ENCODE measurements at regions not wholly inside any gene's neighbourhood (a gene's known extent, or its start where the extent isn't known, plus 50 kb on each side); places are given as distances from the start of the nearest gene placed in this dataset.
"Not testable (repeated sequence)": the region's sequence is repeated elsewhere in the genome, so short reads cannot be mapped to it uniquely, and the experiment has no call there.

- intact Hi-C loops (cut with micrococcal nuclease), result no loop called here
These were observed 238.3 kb upstream of the TRIB2 start for GRCh38 chr2:12478151-12479064.

GRCh38 chr2:12479065-12479601, 237.6 kb upstream of the TRIB2 start:
- intact Hi-C loops (cut with micrococcal nuclease), result no loop called here

- intact Hi-C loops (cut with micrococcal nuclease), result no loop called here
These were observed 232.1 kb upstream of the TRIB2 start for GRCh38 chr2:12484536-12485115.

- intact Hi-C loops (cut with micrococcal nuclease), result no loop called here
These were observed 230.3 kb upstream of the TRIB2 start for GRCh38 chr2:12486205-12487118.

GRCh38 chr2:12487253-12488004, 229.3 kb upstream of the TRIB2 start:
- intact Hi-C loops (cut with micrococcal nuclease), result loop anchor here (1.0 to 2.0 kb wide), 2 partner anchors 14 to 19 kb away; no protein-coding TSS in a partner anchor

- intact Hi-C loops (cut with micrococcal nuclease), result loop anchor here (1.0 to 2.0 kb wide), 2 partner anchors 13 to 18 kb away; no protein-coding TSS in a partner anchor
These were observed 228.1 kb upstream of the TRIB2 start for GRCh38 chr2:12488352-12489318.

- intact Hi-C loops (cut with micrococcal nuclease), result no loop called here
These were observed 226.1 kb upstream of the TRIB2 start for GRCh38 chr2:12490641-12491040.

GRCh38 chr2:12492360-12492759, 224.4 kb upstream of the TRIB2 start:
- intact Hi-C loops (cut with micrococcal nuclease), result not testable (repeated sequence)

- intact Hi-C loops (cut with micrococcal nuclease), result no loop called here
These were observed 223.7 kb upstream of the TRIB2 start for GRCh38 chr2:12493031-12493513.

- intact Hi-C loops (cut with micrococcal nuclease), result no loop called here
These were observed 221.4 kb upstream of the TRIB2 start for GRCh38 chr2:12495247-12495868.

GRCh38 chr2:12498286-12498685, 218.4 kb upstream of the TRIB2 start:
- intact Hi-C loops (cut with micrococcal nuclease), result no loop called here

GRCh38 chr2:12498704-12499103, 218.0 kb upstream of the TRIB2 start:
- intact Hi-C loops (cut with micrococcal nuclease), result no loop called here

- intact Hi-C loops (cut with micrococcal nuclease), result loop anchor here (1.0 to 10.0 kb wide), 12 partner anchors 13 to 746 kb away; partner anchors contain the start of gene TRIB2
These were observed 215.8 kb upstream of the TRIB2 start for GRCh38 chr2:12500899-12501298.

GRCh38 chr2:12501469-12502158, 215.1 kb upstream of the TRIB2 start:
- intact Hi-C loops (cut with micrococcal nuclease), result loop anchor here (1.0 to 10.0 kb wide), 12 partner anchors 13 to 747 kb away; partner anchors contain the start of gene TRIB2

- intact Hi-C loops (cut with micrococcal nuclease), result loop anchor here (5.0 to 10.0 kb wide), 6 partner anchors 70 to 748 kb away; no protein-coding TSS in a partner anchor
These were observed 214.0 kb upstream of the TRIB2 start for GRCh38 chr2:12502759-12503158.

- intact Hi-C loops (cut with micrococcal nuclease), result loop anchor here (5.0 to 10.0 kb wide), 6 partner anchors 72 to 750 kb away; no protein-coding TSS in a partner anchor
These were observed 212.3 kb upstream of the TRIB2 start for GRCh38 chr2:12504443-12504842.

- intact Hi-C loops (cut with micrococcal nuclease), result loop anchor here (2.0 to 10.0 kb wide), 3 partner anchors 18 to 752 kb away; no protein-coding TSS in a partner anchor
These were observed 209.9 kb upstream of the TRIB2 start for GRCh38 chr2:12506846-12507245.

- intact Hi-C loops (cut with micrococcal nuclease), result loop anchor here (2.0 to 10.0 kb wide), 3 partner anchors 18 to 752 kb away; no protein-coding TSS in a partner anchor
These were observed 209.4 kb upstream of the TRIB2 start for GRCh38 chr2:12507295-12507694.

All from T-helper 2 cell treated with Interferon-gamma antibody and Interleukin-4, amounts not matched to agents 100 ng/mL and 5 ng/mL, for 36 hours (primary cell).